GM21528 (cell line): ENCODE measurements at regions not wholly inside any gene's neighbourhood (a gene's known extent, or its start where the extent isn't known, plus 50 kb on each side); places are given as distances from the start of the nearest gene placed in this dataset.

Source experiments
- ATAC-seq: cut with Tn5 transposase; IDR thresholded peaks from one replicate; pipeline ENCODE4 v1.9.1; 2021; ENCODE audit warnings: mild to moderate bottlenecking, moderate library complexity; ENCODE audit not compliant: unreplicated experiment, low FRiP score

GRCh38 chr1:47551971-47552528, 114.2 kb downstream of the FOXD2 start:
- ATAC-seq, result no peak

- ATAC-seq, result no peak
Measured at GRCh38 chr1:47554082-47554481, 116.2 kb downstream of the FOXD2 start.

DNA sequence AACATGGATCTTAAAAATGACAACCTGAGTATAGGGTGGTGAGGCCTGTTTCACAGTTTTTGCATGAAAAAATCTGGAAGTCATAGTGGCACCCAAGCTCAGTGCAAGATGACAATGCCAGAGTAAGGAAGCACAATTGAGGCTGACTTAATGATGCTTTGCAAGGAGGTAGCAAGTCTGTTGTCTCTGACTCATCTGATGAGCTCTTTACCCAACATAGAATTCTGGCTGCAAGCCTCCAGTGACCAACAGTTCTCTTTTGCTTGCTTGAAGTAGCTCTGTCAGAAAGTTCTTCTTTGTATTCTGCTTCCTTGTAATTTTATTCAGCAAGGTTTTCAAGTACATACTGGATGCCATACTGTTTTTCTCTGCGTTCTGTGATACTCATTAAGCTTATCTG, 117.1 kb downstream of the FOXD2 start:
- ATAC-seq, result no peak

DNA sequence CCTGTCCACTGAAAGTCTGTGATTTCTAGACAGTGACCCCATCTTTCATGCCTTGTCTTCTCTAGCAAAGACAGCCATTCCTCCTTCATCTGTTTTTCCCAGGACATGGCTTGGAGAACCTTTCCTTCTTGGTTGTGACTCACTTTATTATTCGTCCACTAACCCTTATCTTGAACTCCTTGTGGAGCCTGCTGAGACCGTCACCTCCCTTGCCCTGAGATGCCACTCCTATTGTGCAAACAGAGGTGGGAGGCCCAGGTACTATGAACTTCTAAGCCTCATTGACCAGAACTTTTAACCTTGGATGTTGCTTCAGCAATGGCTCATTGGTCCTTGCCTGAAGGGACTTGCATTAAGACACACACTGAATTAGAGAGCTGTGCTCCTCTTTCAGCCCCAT, 117.5 kb downstream of the FOXD2 start:
- ATAC-seq, result no peak

DNA sequence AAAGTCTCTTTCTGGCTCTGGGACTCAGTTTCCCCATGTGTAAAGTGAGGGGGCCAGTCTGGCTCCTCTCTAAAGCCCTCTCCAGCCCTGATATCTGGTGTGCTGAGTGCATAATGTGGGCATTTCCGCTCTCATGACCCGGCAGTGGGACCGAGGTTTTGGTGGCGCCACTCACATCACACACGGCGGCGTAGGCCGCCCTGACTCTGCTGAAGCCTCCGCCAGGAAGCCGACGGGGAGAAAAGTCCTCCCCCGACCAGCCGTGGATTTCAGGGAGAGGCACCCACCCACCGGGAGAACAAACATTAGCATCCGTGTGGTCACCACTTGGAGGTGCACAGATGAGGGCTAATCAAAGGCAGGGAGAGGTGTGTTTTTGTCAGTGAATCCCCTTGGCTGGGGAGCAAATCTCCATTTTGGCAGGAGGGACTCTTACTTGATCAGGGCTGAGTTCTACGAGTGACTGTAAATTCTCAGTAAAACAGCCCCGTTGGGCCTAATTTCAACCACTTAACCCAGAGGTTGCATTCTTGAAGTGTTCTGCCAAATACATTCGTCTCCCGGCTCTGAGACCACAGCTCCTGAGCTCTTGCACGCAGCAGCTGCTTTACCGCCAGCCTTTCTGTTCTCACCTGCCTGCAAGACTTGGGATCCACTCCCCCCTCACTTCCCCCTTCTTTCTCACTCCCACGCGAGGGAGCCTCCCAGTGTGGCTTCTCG, 118.2 kb downstream of the FOXD2 start:
- no peak for ATAC-seq

GRCh38 chr1:47557066-47557465, 119.2 kb downstream of the FOXD2 start:
- ATAC-seq, result no peak

- no peak for ATAC-seq
Measured at GRCh38 chr1:47558601-47559593, 121.1 kb downstream of the FOXD2 start.

DNA sequence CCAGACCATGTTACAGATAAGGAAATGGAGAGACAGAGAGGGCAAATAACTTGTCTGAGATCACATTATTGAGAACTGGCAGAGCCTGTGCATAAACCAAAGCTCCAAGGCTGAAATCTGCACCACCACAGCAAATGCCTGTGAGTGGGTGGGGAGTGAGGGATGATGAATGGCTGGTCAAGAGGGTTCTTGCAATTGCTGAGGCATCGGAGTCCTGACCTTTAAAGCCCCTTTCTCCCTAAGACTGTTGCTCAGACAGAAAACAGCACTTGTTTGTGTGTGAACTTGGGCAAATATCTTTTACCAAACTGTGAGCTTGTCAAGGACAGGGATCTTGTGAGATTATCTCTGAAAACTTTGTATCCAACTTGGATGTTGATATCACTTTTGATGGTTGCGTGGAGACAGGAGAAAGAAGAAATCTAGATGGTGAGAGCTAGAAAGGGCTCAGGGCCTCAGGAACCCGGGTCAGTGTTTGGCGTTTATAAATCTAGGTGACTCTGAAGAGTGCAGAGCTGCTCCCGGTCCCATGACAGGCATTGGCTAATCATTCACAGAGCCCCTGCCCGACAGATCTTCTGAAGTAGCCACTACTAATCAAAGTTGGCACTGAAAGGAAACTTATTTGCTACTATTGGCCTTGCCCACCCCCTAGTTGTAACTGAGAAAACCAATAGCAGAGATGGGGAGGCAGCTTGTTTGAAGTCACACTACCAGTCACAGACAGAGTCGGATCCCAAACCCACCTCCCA, 122.3 kb downstream of the FOXD2 start:
- no peak for ATAC-seq

- ATAC-seq, result no peak
Measured at GRCh38 chr1:47561523-47562007, 123.7 kb downstream of the FOXD2 start.

DNA sequence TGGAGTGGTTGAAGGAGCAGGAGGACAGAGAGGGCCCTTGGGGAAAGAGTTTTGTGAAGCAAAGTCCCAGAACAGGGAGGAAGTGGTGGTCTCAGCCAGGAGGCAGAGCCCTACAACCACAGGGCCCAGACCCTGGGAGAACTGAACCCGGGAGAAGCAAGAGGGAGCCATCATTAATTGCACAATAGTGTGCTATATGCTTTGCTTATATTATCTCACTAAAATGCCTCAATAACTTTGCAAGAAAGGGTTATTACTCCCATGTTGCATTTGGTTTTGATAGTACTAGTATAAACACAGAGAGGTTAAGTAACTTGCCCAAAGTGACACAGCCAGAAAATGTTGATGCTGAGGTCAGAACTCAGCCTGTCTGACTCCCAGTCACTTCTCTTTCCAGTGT, 124.3 kb downstream of the FOXD2 start:
- ATAC-seq, result no peak

GRCh38 chr1:47562799-47563198, 125.0 kb downstream of the FOXD2 start:
- no peak for ATAC-seq

- ATAC-seq, result no peak
Measured at GRCh38 chr1:47563201-47563600, 125.4 kb downstream of the FOXD2 start.

DNA sequence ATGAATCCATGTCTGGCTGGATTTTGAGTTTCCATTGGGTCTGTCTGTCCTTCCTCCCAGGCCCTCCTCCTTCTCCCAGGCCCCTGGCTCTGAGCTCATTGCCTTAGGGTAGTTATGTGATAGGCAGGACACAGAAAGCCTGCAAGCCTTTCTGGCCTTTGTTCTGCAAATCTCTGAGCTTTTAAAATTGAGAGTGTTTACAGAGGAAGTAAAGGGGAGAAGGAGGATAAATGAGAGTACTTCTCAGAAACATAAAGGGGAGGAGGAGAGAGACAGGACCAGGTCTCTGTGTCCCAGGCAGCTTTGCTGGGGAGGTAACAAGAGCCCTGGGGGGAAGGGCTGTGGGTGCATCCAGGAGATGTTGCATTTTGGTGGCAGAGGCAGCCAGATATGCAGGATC, 126.7 kb downstream of the FOXD2 start:
- ATAC-seq, result no peak

- no peak for ATAC-seq
Measured at GRCh38 chr1:47565092-47565491, 127.2 kb downstream of the FOXD2 start.

GRCh38 chr1:47565676-47566075, 127.8 kb downstream of the FOXD2 start:
- ATAC-seq, result no peak

DNA sequence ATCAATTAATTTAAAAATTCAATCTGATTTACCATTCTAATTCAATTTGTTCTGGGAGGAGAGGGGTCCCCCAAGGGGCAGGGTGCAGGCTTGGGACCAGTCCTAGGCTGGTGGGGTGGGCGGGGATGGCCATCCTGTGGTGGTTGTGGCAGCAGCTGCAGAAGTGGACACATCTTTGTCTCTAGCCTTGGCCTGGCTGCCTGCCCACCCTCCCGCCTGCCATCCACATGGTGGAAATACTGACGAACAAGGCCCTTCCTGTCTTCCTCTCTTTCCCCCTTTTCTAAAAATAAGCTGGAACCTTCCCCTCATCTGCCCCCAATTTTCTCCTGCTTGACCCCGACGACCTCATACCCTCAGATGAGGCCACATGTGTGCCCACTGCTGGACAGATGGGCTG, 130.9 kb downstream of the FOXD2 start:
- no peak for ATAC-seq

DNA sequence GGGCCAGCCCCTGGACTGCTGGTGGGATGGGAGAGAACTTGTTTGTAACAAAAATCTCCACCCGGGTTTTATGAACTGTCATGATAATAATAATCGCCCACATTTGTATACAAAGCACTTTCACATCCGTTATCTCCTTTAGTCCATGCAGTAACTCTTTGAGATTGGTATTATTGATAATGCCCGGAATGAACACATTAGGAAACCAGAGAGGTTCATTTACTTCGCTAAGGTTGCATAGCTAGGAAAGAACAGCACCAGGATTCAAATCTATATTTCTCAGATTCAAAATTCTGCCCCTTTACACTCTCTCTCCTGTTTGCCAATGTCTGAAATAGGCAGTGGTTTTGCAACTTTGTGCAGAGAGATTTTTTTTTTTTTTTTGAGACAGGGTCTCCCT, 131.4 kb downstream of the FOXD2 start:
- no peak for ATAC-seq

GRCh38 chr1:47569681-47570470, 132.0 kb downstream of the FOXD2 start:
- no peak for ATAC-seq

- ATAC-seq, result no peak
Measured at GRCh38 chr1:47571161-47571560, 133.3 kb downstream of the FOXD2 start.

- no peak for ATAC-seq
Measured at GRCh38 chr1:47571952-47572351, 134.1 kb downstream of the FOXD2 start.
